Sigmoid colon (tissue), 6 donors: ENCODE measurements at regions not wholly inside any gene's neighbourhood (a gene's known extent, or its start where the extent isn't known, plus 50 kb on each side); places are given as distances from the start of the nearest gene placed in this dataset.

Experiments
- DNase-seq: peaks from one replicate; pipeline ENCODE4 v3.0.0-alpha.2; 2019
- H3K27ac ChIP-seq, 4 donors: fragments of 200-600 bp; sonication (generic); one replicate each; pipeline ENCODE4 v1.5.1; 2016 to 2019; ENCODE audit warnings: mild to moderate bottlenecking in 1 of 4
- H3K27me3 ChIP-seq, 3 donors: fragments of 200-600 bp; sonication (generic); one replicate each; pipeline ENCODE4 v1.5.1; 2019; ENCODE audit warnings: mild to moderate bottlenecking in 1 of 3
- H3K36me3 ChIP-seq, 4 donors: fragments of 200-600 bp; sonication (generic); one replicate each; pipeline ENCODE4 v1.5.1; 2016 to 2019
- H3K4me1 ChIP-seq, 4 donors: fragments of 200-600 bp; sonication (generic); one replicate each; pipeline ENCODE4 v1.5.1; 2017 to 2019
- H3K4me3 ChIP-seq, 4 donors: fragments of 200-600 bp; sonication (generic); one replicate each; pipeline ENCODE4 v1.5.1; 2017 to 2019; ENCODE audit warnings: mild to moderate bottlenecking in 2 of 4, moderate library complexity in 1 of 4
- H3K9me3 ChIP-seq, 4 donors: fragments of 200-600 bp in 3 of 4; sonication (generic) in 3 of 4; one replicate each; pipeline versions ENCODE4 v1.5.1 to v1.6.1; 2013 to 2019
- CTCF ChIP-seq, 4 experiments: fragments of 450-650 bp in 3 of 4; fragments of 200-600 bp in 1 of 4; IDR thresholded peaks; one replicate each; pipeline ENCODE4 v1.5.1; 2016 to 2019; ENCODE audit warnings: antibody characterized with exemption in 4 of 4, mild to moderate bottlenecking in 3 of 4, moderate library complexity in 2 of 4
- EP300 ChIP-seq, 4 donors: sonication (generic); formaldehyde crosslinking; IDR thresholded peaks; one replicate each; pipeline ENCODE4 v1.6.1; 2017; ENCODE audit warnings: antibody characterized with exemption in 4 of 4
- POLR2A ChIP-seq, 2 donors: fragments of 450-650 bp; IDR thresholded peaks; one replicate each; pipeline ENCODE4 v1.6.1; 2016; ENCODE audit warnings: antibody characterized with exemption in 2 of 2, mild to moderate bottlenecking in 2 of 2, moderate library complexity in 2 of 2
- POLR2AphosphoS5 ChIP-seq, 4 donors: sonication (generic); formaldehyde crosslinking; IDR thresholded peaks; one replicate each; pipeline ENCODE4 v1.6.1; 2017; ENCODE audit warnings: antibody characterized with exemption in 4 of 4
- WGBS, 2 donors: extraction: QIAGEN DNeasy Blood & Tissue Kit; methylation state at CpG; one replicate each; pipeline ENCODE4 v1.1.7; 2013; 5-methylcytosine and 5-hydroxymethylcytosine counted together
- intact Hi-C: fragments of 100-400 bp; cut with DNase I; formaldehyde crosslinking; loops from one replicate; pipeline ENCODE4 v1.15.1; 2023
- donor health status: healthy with polysubstance abuse.
- donor health status: healthy.

- Histone ChIP-seq H3K36me3 (no peaks in the 10 kb centered on the region), H3K27ac (no peak overlapping the region), H3K4me1 (peaks cover 0 to 9% (median 2%) of the 10 kb centered on the region in 4 donors), H3K4me3 (no peak overlapping the region), H3K9me3 (no peaks in the 10 kb centered on the region), H3K27me3 (no peaks in the 10 kb centered on the region)
- TF ChIP-seq POLR2AphosphoS5 (IDR thresholded peaks at IDR 0.05) (no peak), POLR2A (IDR thresholded peaks at IDR 0.05) (no peak), EP300 (IDR thresholded peaks at IDR 0.05) (no peak), CTCF (IDR thresholded peaks at IDR 0.05) (no peak)
- no peak for DNase-seq
- WGBS, 2 donors: 54 to 78% methylated on average over 12 of the region's 12 CpGs
- intact Hi-C loops: no loop called here
Measured at GRCh38 chr21:35138665-35139381, 89.7 kb upstream of the RUNX1 start.

- Histone ChIP-seq H3K4me3 (no peak overlapping the region), H3K4me1 (peaks cover 0 to 9% (median 2%) of the 10 kb centered on the region in 4 donors), H3K9me3 (no peaks in the 10 kb centered on the region), H3K36me3 (no peaks in the 10 kb centered on the region), H3K27me3 (no peaks in the 10 kb centered on the region), H3K27ac (no peak overlapping the region)
- no peak for TF ChIP-seq POLR2AphosphoS5 (IDR thresholded peaks at IDR 0.05)
- no peak for TF ChIP-seq POLR2A (IDR thresholded peaks at IDR 0.05)
- TF ChIP-seq EP300 (IDR thresholded peaks at IDR 0.05): no peak
- TF ChIP-seq CTCF (IDR thresholded peaks at IDR 0.05): no peak
- DNase-seq: no peak
- intact Hi-C loops: no loop called here
- WGBS, 2 donors: 26 to 74% methylated on average over 1 of the region's 1 CpG
Measured at GRCh38 chr21:35136586-35137219, 87.6 kb upstream of the RUNX1 start.

GRCh38 chr21:35136106-35136505, 87.0 kb upstream of the RUNX1 start:
- Histone ChIP-seq H3K27me3 (no peaks in the 10 kb centered on the region), H3K27ac (no peak overlapping the region), H3K9me3 (no peaks in the 10 kb centered on the region), H3K4me3 (no peak overlapping the region), H3K36me3 (no peaks in the 10 kb centered on the region), H3K4me1 (peaks cover 0 to 9% (median 2%) of the 10 kb centered on the region in 4 donors)
- WGBS, 2 donors: 80 to 91% methylated on average over 3 of the region's 3 CpGs
- intact Hi-C loops: no loop called here
- DNase-seq: no peak
- TF ChIP-seq EP300 (IDR thresholded peaks at IDR 0.05) (no peak), POLR2AphosphoS5 (IDR thresholded peaks at IDR 0.05) (no peak), CTCF (IDR thresholded peaks at IDR 0.05) (no peak), POLR2A (IDR thresholded peaks at IDR 0.05) (no peak)

GRCh38 chr21:35135481-35135880, 86.4 kb upstream of the RUNX1 start:
- no peaks in the 10 kb centered on the region for H3K36me3 ChIP-seq
- H3K9me3 ChIP-seq: no peaks in the 10 kb centered on the region
- no peaks in the 10 kb centered on the region for H3K27me3 ChIP-seq
- WGBS, 2 donors: 93 to 94% methylated on average over 7 of the region's 7 CpGs
- intact Hi-C loops: no loop called here
- TF ChIP-seq POLR2AphosphoS5 (IDR thresholded peaks at IDR 0.05): no peak
- TF ChIP-seq CTCF (IDR thresholded peaks at IDR 0.05): no peak
- TF ChIP-seq POLR2A (IDR thresholded peaks at IDR 0.05): no peak
- TF ChIP-seq EP300 (IDR thresholded peaks at IDR 0.05): no peak
- no peak overlapping the region for H3K4me3 ChIP-seq
- H3K27ac ChIP-seq: no peak overlapping the region
- peaks cover 0 to 9% (median 2%) of the 10 kb centered on the region in 4 donors for H3K4me1 ChIP-seq
- no peak for DNase-seq
